Choroid plexus epithelial cell (primary cell): ENCODE measurements at regions not wholly inside any gene's neighbourhood (a gene's known extent, or its start where the extent isn't known, plus 50 kb on each side); places are given as distances from the start of the nearest gene placed in this dataset.

Experiments used
- DNase-seq: peaks from one replicate; pipeline ENCODE4 v3.0.0-alpha.2; 2010; ENCODE audit warnings: low read depth
- H3K4me3 ChIP-seq: 2 replicates; pipeline ENCODE4 v1.5.1; 2011; ENCODE audit warnings: low read depth, mild to moderate bottlenecking, control low read depth, low read length, moderate library complexity
- TF ChIP-seq, protein P1 (sequence below): conservative IDR thresholded peaks from 2 replicates; pipeline ENCODE4 v1.5.1; 2011; ENCODE audit warnings: low read depth, mild to moderate bottlenecking, control low read depth, inconsistent platforms, low read length, moderate library complexity

DNA sequence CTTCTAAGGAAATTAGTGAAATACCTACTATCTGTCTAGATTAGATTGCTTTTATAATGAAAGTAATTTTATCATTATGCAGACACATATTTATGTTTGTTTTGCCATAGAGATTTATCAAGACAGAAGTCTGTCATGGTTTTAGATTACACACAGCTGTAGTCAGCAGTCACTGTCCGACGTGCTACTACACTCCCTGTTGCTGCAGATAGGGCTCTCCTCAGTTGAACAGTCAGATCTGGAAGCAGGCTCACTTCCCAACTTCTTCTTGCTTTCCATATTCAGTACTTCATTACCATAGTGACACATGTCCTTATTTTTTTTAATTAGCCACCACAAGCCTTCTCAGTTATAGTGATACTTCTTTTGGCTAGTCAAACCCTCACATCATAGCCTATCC lies 329.9 kb upstream of the ITGA1 start:
- TF ChIP-seq, protein P1, sequence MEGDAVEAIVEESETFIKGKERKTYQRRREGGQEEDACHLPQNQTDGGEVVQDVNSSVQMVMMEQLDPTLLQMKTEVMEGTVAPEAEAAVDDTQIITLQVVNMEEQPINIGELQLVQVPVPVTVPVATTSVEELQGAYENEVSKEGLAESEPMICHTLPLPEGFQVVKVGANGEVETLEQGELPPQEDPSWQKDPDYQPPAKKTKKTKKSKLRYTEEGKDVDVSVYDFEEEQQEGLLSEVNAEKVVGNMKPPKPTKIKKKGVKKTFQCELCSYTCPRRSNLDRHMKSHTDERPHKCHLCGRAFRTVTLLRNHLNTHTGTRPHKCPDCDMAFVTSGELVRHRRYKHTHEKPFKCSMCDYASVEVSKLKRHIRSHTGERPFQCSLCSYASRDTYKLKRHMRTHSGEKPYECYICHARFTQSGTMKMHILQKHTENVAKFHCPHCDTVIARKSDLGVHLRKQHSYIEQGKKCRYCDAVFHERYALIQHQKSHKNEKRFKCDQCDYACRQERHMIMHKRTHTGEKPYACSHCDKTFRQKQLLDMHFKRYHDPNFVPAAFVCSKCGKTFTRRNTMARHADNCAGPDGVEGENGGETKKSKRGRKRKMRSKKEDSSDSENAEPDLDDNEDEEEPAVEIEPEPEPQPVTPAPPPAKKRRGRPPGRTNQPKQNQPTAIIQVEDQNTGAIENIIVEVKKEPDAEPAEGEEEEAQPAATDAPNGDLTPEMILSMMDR, result no peak
- no peak overlapping the region for H3K4me3 ChIP-seq
- DNase-seq, result no peak

DNA sequence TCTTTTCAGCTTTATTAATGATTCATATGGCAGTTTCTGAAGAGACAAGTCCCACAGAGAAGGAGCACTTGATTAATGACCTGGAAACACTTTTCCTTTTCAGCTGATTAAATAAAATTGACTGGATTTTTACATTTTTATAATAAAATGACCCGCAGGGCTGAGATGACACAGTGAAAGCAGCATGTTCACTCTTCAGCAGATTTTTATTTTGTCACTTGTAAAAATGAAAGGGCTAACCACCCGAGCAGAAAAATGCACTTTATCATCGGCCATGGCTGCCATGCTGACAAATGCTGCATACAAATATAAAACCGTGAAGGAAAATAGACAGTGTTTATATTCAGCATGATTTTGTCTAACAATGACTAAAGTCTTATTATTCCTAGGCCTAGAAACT lies 321.6 kb upstream of the ITGA1 start:
- DNase-seq, result no peak
- TF ChIP-seq, protein P1, result no peak
- no peak overlapping the region for H3K4me3 ChIP-seq

DNA sequence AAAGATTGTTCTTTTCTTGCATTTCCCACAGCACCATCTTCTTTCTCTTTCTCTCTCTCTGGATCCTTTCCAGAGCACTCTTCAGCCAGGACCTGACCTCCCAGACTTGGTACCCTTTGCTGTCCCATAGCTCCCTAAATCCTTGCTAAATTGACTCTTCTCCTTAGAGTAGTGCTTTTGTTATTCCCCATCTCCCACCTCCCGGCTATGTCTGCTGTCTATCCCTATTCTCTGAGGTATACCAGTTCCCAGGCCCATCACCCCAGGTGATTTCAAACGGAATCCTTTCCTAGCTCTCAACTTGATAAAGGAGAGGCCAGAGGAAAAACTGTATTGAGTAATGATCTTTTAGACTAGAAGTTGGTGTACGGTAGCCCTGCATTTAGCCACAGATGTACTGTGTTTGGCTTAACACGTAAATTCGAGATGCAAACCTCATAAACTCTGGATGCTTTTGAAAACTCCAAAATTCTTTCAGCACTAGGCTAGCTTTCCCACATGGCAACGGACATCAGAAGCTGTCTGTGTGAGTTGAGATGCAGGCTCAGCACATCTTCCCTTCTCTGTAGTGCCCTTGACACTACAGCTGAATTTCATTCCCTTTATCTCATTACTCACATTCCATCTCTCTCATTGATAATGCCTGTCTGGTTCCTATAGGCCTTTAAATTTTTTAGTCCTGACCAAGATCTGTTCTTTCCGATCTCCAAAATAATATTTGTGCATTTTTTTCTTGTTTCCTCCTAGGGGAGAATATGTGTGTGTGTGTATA lies 320.8 kb upstream of the ITGA1 start:
- H3K4me3 ChIP-seq, result no peak overlapping the region
- DNase-seq, result no peak
- TF ChIP-seq, protein P1, result no peak

DNA sequence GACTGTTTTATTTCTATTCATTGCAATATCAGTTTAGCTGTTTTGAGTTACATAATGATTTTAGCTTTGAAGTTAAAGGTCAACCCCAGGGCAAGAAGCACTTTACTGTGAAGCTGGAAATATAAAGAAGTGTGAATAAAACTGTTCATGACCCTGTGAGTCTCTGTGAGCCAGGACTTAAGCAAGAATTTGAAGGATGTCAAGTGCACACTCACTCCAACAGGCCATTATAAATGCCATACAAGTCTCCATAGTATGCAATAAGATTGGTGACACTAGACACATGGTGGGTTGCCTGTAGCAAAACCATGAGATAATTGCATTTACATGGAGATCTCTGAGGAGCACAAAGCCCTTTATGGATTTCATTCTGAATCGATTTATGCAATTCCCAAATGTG lies 318.7 kb upstream of the ITGA1 start:
- H3K4me3 ChIP-seq, result no peak overlapping the region
- TF ChIP-seq, protein P1, result no peak
- no peak for DNase-seq

DNA sequence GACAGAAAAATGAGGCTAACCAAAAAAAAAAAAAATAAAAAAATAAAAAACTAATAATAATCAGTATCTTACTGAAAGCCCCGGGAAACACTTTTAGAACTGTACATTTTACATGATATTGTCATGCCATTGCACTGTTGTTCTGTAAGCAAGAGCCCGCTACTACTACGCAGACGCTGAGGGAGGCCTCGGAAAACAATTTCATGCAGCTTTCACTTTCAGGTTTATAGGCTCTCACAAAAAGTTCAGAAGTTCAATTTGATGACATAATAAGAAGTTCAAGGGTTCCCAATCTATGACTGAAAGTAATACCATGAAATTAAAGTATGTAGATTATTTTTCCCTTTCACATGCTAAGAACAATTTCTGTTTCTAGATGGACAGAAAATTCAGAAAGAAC lies 318.3 kb upstream of the ITGA1 start:
- no peak overlapping the region for H3K4me3 ChIP-seq
- no peak for DNase-seq
- TF ChIP-seq, protein P1, result no peak

DNA sequence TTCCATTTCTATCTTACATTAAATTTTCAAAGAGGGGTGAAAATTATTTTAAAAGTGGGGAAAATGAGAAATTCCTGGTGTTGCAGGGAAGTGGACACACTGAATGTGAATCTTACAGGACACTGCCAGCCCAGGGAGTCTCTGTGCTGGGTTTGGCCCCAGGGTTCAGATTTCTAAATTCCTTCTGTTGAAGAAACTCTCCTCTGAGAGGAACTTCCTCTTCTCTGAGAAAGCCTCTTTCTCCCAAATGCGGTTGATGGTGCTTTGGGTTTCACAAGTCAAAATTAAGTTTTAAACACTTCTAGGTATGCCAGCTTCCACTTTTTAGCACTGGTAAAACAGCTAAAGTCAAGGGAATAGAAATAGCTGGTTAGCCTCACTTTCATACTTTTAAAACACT lies 317.9 kb upstream of the ITGA1 start:
- TF ChIP-seq, protein P1, result no peak
- H3K4me3 ChIP-seq, result no peak overlapping the region
- no peak for DNase-seq

DNA sequence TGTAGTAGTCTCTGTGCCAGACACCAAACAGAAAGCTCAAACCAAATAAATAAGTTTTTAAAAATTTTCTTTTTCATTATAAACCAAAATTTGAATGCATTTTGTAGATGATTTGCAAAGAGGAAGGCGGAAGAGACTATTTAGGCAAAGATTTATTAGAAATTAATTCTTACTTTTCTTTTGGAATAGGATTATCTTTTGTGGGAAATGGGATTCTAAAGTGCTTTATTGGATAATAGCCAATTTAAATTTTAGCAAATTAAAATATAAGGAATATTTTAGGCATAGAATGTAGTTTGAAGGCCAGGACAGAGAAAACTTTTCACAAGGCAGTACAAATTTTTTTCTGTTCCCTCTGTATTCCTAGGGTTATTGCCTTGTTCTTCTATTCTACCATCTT lies 311.4 kb upstream of the ITGA1 start:
- TF ChIP-seq, protein P1, result no peak
- H3K4me3 ChIP-seq, result no peak overlapping the region
- no peak for DNase-seq
